Posterior cingulate gyrus (tissue), 11 donors: ENCODE measurements at regions not wholly inside any gene's neighbourhood (a gene's known extent, or its start where the extent isn't known, plus 50 kb on each side); places are given as distances from the start of the nearest gene placed in this dataset.
"Not testable (repeated sequence)": the region's sequence is repeated elsewhere in the genome, so short reads cannot be mapped to it uniquely, and the experiment has no call there.

Experiments used
- DNase-seq, 10 donors: peaks; one replicate each; pipeline versions ENCODE4 v3.0.0 to v3.0.0-alpha.2; 2020 to 2021; ENCODE audit warnings: mixed read lengths in 3 of 10
- intact Hi-C: fragments of 100-400 bp; cut with DNase I; formaldehyde crosslinking; loops from one replicate; pipeline ENCODE4 v1.15.1; 2023

GRCh38 chr12:38384816-38385378 is 68.3 kb downstream of the ALG10B start:
- intact Hi-C loops, result no loop called here
- DNase-seq, result peak in 1 of 10 donors; percentile 20

DNA sequence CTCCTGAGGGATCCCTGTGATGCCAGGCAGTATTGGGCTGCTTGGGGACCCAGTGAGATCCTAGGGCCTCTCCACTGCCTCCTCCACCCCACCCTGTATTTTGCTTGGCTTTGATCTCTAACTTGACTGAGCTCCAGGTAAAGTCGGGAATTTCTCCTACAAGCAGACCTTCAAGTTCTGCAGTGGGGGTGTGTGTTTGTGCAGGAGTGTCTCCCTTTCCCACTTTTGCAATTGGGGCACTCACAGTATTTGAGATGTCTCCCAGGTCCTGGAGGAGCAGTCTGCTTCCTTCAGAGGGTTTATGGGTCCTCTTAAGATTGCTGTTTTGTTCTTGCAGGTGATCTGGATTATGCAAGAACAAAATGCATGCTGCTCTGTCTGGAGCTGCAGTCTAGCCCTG is 68.9 kb downstream of the ALG10B start:
- no peak for DNase-seq
- intact Hi-C loops, result no loop called here

GRCh38 chr12:38386205-38386985 is 69.8 kb downstream of the ALG10B start:
- peak in 1 of 10 donors; percentile 22 for DNase-seq
- intact Hi-C loops, result no loop called here

GRCh38 chr12:38389614-38390013 is 73.0 kb downstream of the ALG10B start:
- intact Hi-C loops, result no loop called here
- no peak for DNase-seq

- DNase-seq, result no peak
- intact Hi-C loops, result no loop called here
These were observed 74.4 kb downstream of the ALG10B start for GRCh38 chr12:38391007-38391406.

DNA sequence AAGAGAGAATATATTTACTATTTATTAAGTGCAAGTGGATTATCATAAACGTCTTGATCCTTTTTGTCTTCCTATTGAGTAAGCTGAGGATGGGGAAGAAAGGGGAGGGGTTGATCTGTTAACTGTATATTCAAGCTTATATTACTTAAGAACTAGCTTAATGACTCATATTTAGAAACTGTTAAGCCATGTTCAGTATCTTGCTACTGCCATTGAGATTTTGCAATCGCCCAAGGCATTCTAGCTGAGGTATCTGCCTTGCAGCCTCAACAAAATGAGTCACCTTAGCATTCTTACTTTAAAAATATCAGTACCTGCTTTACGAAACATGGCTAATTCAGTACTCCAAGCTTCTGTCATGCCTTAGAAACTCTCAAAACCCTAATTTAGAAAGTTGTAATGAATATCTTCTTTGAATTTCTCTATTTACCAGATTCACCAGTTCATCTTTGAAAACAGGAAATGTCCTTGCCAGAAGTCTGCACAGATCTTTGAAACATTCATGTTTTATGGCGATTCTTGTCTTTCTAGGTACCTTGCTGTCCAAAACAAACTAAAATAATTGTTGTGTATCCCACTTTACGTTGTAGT is 76.1 kb downstream of the ALG10B start:
- intact Hi-C loops, result no loop called here
- no peak for DNase-seq

- intact Hi-C loops, result no loop called here
- no peak for DNase-seq
These were observed 83.2 kb downstream of the ALG10B start for GRCh38 chr12:38399711-38400206.

GRCh38 chr12:38402811-38403210 is 86.2 kb downstream of the ALG10B start:
- DNase-seq, result no peak
- intact Hi-C loops, result no loop called here

GRCh38 chr12:38409511-38409910 is 92.9 kb downstream of the ALG10B start:
- intact Hi-C loops, result no loop called here
- DNase-seq, result no peak

DNA sequence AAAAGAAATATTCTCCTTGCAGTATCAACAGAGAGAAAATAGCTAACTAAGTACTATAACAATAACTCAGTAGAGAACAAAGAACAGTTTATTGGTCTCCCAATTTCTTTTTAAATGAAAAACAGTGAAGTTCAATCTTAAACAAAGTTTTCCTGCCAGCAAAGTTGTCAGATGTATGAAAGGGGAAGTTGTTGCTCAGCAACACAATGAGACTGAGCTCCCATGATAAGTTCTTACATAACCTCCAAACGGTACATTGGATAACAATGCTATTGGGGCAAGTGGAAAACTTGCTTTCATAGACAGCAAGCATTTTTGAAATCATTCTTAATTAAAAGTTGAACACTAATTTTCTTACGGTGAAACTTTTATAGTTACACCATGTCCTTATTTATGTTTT is 94.9 kb downstream of the ALG10B start:
- DNase-seq, result no peak
- intact Hi-C loops, result no loop called here

GRCh38 chr12:38411946-38412345 is 95.4 kb downstream of the ALG10B start:
- intact Hi-C loops, result no loop called here
- no peak for DNase-seq

GRCh38 chr12:38417101-38417500 is 100.5 kb downstream of the ALG10B start:
- intact Hi-C loops, result no loop called here

DNA sequence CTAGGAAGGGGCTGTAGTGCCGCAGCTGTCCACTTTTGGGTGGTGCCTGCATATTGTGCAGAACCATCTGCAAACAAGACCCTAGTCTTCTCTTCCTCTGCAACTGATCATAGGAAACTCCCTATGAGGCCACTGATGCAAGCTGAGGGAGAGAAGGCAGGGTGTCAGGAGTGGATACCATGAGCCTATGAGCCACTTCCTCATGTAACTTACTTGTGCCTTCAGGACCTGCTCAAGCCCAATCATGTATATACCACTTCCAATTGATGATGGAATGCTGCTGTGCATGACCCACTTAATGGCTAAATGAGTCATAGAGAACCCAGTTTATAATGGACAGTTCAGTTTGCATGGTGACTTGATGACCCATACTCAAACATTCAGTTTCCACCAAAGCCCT is 107.9 kb downstream of the ALG10B start:
- intact Hi-C loops, result no loop called here
- DNase-seq, result peak in 1 of 10 donors; percentile 18

More at GRCh38 chr12:38417101-38417500, 100.5 kb downstream of the ALG10B start:
- DNase-seq, result no peak

- DNase-seq, result no peak
- intact Hi-C loops, result no loop called here
These were observed 110.9 kb downstream of the ALG10B start for GRCh38 chr12:38427442-38427841.

DNA sequence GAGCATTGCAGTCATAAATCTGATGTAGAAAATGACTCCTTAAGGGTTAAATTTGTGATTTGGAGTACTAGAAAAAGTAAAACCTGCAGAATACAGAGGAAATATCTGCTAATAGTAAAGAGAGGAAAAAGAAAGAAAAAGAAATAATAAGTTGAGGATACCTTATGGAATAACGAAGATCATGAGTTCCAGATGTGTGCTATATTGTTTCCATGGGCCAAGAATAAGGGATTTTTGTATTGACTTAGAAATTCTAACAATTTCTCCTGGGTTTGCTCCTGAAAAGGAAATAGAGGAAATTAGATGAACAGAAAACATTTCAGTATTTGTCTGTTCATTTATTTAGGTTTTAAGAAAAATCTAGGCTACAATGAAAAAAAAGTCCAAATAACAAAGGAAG is 115.3 kb downstream of the ALG10B start:
- DNase-seq, result no peak
- intact Hi-C loops, result no loop called here

GRCh38 chr12:38441871-38442281 is 125.3 kb downstream of the ALG10B start:
- intact Hi-C loops, result not testable (repeated sequence)
- peak in 3 of 10 donors; percentile 51 to 79 (median 54) for DNase-seq

DNA sequence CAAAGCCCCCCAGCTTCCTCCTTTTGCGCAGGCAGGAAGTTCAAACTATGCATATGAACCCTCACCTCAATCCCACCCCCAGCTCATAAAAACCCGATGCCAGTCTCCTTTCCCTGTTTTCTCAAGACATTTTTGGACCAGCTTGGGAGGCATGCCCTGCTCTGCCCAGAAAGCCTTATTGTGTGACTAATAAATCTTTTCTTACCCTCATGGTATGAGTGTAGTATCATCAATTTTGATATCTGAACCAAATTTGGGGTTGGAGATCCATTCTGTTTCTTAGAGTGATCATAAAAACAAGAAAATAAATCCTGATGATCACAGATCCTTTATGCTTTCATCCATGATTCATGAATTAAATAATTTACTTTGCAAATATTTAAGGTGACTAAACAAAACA is 128.5 kb downstream of the ALG10B start:
- intact Hi-C loops, result no loop called here

GRCh38 chr12:38448991-38449390 is 132.4 kb downstream of the ALG10B start:
- intact Hi-C loops, result no loop called here

More for the DNA sequence above, 128.5 kb downstream of the ALG10B start:
- DNase-seq, result peak in 1 of 10 donors; percentile 40

DNA sequence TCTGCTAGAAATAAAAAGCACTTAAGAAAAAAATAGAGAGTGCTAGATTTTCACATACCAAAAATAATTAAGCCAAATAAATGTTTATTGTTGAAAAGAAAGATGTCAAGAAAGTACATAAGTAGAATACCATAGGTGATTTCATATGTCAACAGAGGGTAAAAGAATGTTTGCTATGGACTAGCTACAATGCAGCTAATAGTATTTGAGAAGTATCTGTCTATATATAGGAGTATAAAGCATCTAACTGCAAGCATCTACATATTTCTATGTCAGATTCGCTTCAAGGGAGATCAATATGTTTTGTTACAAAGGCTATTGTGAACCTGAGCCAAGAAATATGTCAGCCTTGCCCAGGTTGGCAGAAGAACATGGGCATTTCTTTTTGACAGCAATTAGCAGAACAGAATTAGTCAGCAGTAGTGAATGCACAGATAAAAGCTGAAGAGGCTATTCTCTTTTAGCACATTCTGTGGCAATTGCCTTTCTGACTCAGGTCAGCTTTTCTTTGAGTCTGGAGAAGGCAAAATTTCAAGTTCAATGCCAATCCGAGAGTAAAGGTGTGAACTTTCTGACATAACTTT is 140.1 kb downstream of the ALG10B start:
- intact Hi-C loops, result no loop called here
- DNase-seq, result no peak

More at GRCh38 chr12:38448991-38449390, 132.4 kb downstream of the ALG10B start:
- no peak for DNase-seq

- no peak for DNase-seq
- intact Hi-C loops, result no loop called here
These were observed 148.4 kb downstream of the ALG10B start for GRCh38 chr12:38465020-38465419.

GRCh38 chr12:38469715-38470114 is 153.1 kb downstream of the ALG10B start:
- intact Hi-C loops, result no loop called here
- peak in 1 of 10 donors; percentile 55 for DNase-seq
